ENCODE measurements at regions not wholly inside any gene's neighbourhood (a gene's known extent, or its start where the extent isn't known, plus 50 kb on each side); places are given as distances from the start of the nearest gene placed in this dataset.
A peak's percentile ranks its signal among the peaks of the same experiment; 100 is the strongest.

- Histone ChIP-seq H3K27me3 (ENCODE audit: control insufficient read depth in 2 of 2, insufficient read depth in 1 of 2, low read length in 1 of 2) (peaks cover 34 to 66% of the 10 kb centered on the region in 2 donors), H3K4me1 (ENCODE audit: control insufficient read depth in 2 of 2, insufficient read depth in 2 of 2, low read length in 2 of 2) (peaks cover 9 to 14% of the 10 kb centered on the region in 2 donors), H3K27ac (ENCODE audit: low read depth in 1 of 2, low read length in 1 of 2) (no peak overlapping the region), H3K9me3 (ENCODE audit: control insufficient read depth in 2 of 2, insufficient read depth in 1 of 2, low read length in 1 of 2) (no peaks in the 10 kb centered on the region), H3K36me3 (ENCODE audit: control insufficient read depth in 2 of 2, insufficient read depth in 2 of 2, low read length in 1 of 2) (no peaks in the 10 kb centered on the region), H3K4me3 (ENCODE audit: low read length in 2 of 2) (no peak overlapping the region)
- DNase-seq (ENCODE audit: low read depth in 6 of 9, low spot score in 9 of 9) = no peak
- 94% methylated on average over 5 of the region's 5 CpGs for WGBS
Observed at GRCh38 chr11:10932976-10933375, 75.1 kb upstream of the ZBED5 start.

GRCh38 chr11:10931761-10932670 lies 74.2 kb upstream of the ZBED5 start:
- Histone ChIP-seq H3K27me3 (ENCODE audit: control insufficient read depth in 2 of 2, insufficient read depth in 1 of 2, low read length in 1 of 2) (peaks cover 34 to 66% of the 10 kb centered on the region in 2 donors), H3K9me3 (ENCODE audit: control insufficient read depth in 2 of 2, insufficient read depth in 1 of 2, low read length in 1 of 2) (no peaks in the 10 kb centered on the region), H3K36me3 (ENCODE audit: control insufficient read depth in 2 of 2, insufficient read depth in 2 of 2, low read length in 1 of 2) (no peaks in the 10 kb centered on the region), H3K27ac (ENCODE audit: low read depth in 1 of 2, low read length in 1 of 2) (peak overlapping the region in 1 of 2 donors; percentile 83), H3K4me1 (ENCODE audit: control insufficient read depth in 2 of 2, insufficient read depth in 2 of 2, low read length in 2 of 2) (peaks cover 9 to 14% of the 10 kb centered on the region in 2 donors), H3K4me3 (ENCODE audit: low read length in 2 of 2) (peak overlapping the region; percentile 27 to 58)
- DNase-seq (ENCODE audit: low read depth in 6 of 9, low spot score in 9 of 9) = peak in 1 of 9 donors; percentile 24
- WGBS = 36% methylated on average over 14 of the region's 14 CpGs

GRCh38 chr11:10930972-10931760 lies 73.3 kb upstream of the ZBED5 start:
- peak overlapping the region; percentile 27 to 58 for H3K4me3 ChIP-seq (ENCODE audit: low read length in 2 of 2)
- peak in 4 of 9 donors; percentile 12 to 48 (median 20) for DNase-seq (ENCODE audit: low read depth in 6 of 9, low spot score in 9 of 9)
- no peaks in the 10 kb centered on the region for H3K9me3 ChIP-seq (ENCODE audit: control insufficient read depth in 2 of 2, insufficient read depth in 1 of 2, low read length in 1 of 2)
- H3K4me1 ChIP-seq (ENCODE audit: control insufficient read depth in 2 of 2, insufficient read depth in 2 of 2, low read length in 2 of 2) = peaks cover 9 to 14% of the 10 kb centered on the region in 2 donors
- H3K27ac ChIP-seq (ENCODE audit: low read depth in 1 of 2, low read length in 1 of 2) = peak overlapping the region in 1 of 2 donors; percentile 83
- no peaks in the 10 kb centered on the region for H3K36me3 ChIP-seq (ENCODE audit: control insufficient read depth in 2 of 2, insufficient read depth in 2 of 2, low read length in 1 of 2)
- WGBS = under 1% methylated on average over 69 of the region's 69 CpGs
- H3K27me3 ChIP-seq (ENCODE audit: control insufficient read depth in 2 of 2, insufficient read depth in 1 of 2, low read length in 1 of 2) = peaks cover 34 to 69% of the 10 kb centered on the region in 2 donors

GRCh38 chr11:10930224-10930971 lies 72.5 kb upstream of the ZBED5 start:
- Histone ChIP-seq H3K9me3 (ENCODE audit: control insufficient read depth in 2 of 2, insufficient read depth in 1 of 2, low read length in 1 of 2) (no peaks in the 10 kb centered on the region), H3K27ac (ENCODE audit: low read depth in 1 of 2, low read length in 1 of 2) (peak overlapping the region in 1 of 2 donors; percentile 83), H3K4me3 (ENCODE audit: low read length in 2 of 2) (peak overlapping the region; percentile 27 to 58), H3K4me1 (ENCODE audit: control insufficient read depth in 2 of 2, insufficient read depth in 2 of 2, low read length in 2 of 2) (peaks cover 9 to 14% of the 10 kb centered on the region in 2 donors), H3K27me3 (ENCODE audit: control insufficient read depth in 2 of 2, insufficient read depth in 1 of 2, low read length in 1 of 2) (peaks cover 34 to 67% of the 10 kb centered on the region in 2 donors), H3K36me3 (ENCODE audit: control insufficient read depth in 2 of 2, insufficient read depth in 2 of 2, low read length in 1 of 2) (no peaks in the 10 kb centered on the region)
- DNase-seq (ENCODE audit: low read depth in 6 of 9, low spot score in 9 of 9) = peak in 2 of 9 donors; percentile 12 to 16
- 9% methylated on average over 35 of the region's 35 CpGs for WGBS

GRCh38 chr11:10927538-10927937 lies 69.7 kb upstream of the ZBED5 start:
- H3K4me1 ChIP-seq (ENCODE audit: control insufficient read depth in 2 of 2, insufficient read depth in 2 of 2, low read length in 2 of 2) = peaks cover 4 to 6% of the 10 kb centered on the region in 2 donors

GRCh38 chr11:10926801-10927211 lies 69.0 kb upstream of the ZBED5 start:
- Histone ChIP-seq H3K9me3 (ENCODE audit: control insufficient read depth in 2 of 2, insufficient read depth in 1 of 2, low read length in 1 of 2) (no peaks in the 10 kb centered on the region), H3K27ac (ENCODE audit: low read depth in 1 of 2, low read length in 1 of 2) (no peak overlapping the region), H3K4me3 (ENCODE audit: low read length in 2 of 2) (no peak overlapping the region), H3K27me3 (ENCODE audit: control insufficient read depth in 2 of 2, insufficient read depth in 1 of 2, low read length in 1 of 2) (peaks cover 19 to 40% of the 10 kb centered on the region in 2 donors), H3K4me1 (ENCODE audit: control insufficient read depth in 2 of 2, insufficient read depth in 2 of 2, low read length in 2 of 2) (peaks cover 4 to 6% of the 10 kb centered on the region in 2 donors), H3K36me3 (ENCODE audit: control insufficient read depth in 2 of 2, insufficient read depth in 2 of 2, low read length in 1 of 2) (no peaks in the 10 kb centered on the region)
- DNase-seq (ENCODE audit: low read depth in 6 of 9, low spot score in 9 of 9) = no peak

More at GRCh38 chr11:10927538-10927937, 69.7 kb upstream of the ZBED5 start:
- Histone ChIP-seq H3K9me3 (ENCODE audit: control insufficient read depth in 2 of 2, insufficient read depth in 1 of 2, low read length in 1 of 2) (no peaks in the 10 kb centered on the region), H3K27ac (ENCODE audit: low read depth in 1 of 2, low read length in 1 of 2) (no peak overlapping the region), H3K4me3 (ENCODE audit: low read length in 2 of 2) (no peak overlapping the region), H3K27me3 (ENCODE audit: control insufficient read depth in 2 of 2, insufficient read depth in 1 of 2, low read length in 1 of 2) (peaks cover 24 to 48% of the 10 kb centered on the region in 2 donors), H3K36me3 (ENCODE audit: control insufficient read depth in 2 of 2, insufficient read depth in 2 of 2, low read length in 1 of 2) (no peaks in the 10 kb centered on the region)
- no peak for DNase-seq (ENCODE audit: low read depth in 6 of 9, low spot score in 9 of 9)
- 82% methylated on average over 1 of the region's 1 CpG for WGBS

GRCh38 chr11:10925149-10925926 lies 67.5 kb upstream of the ZBED5 start:
- Histone ChIP-seq H3K9me3 (ENCODE audit: control insufficient read depth in 2 of 2, insufficient read depth in 1 of 2, low read length in 1 of 2) (no peaks in the 10 kb centered on the region), H3K36me3 (ENCODE audit: control insufficient read depth in 2 of 2, insufficient read depth in 2 of 2, low read length in 1 of 2) (no peaks in the 10 kb centered on the region), H3K4me3 (ENCODE audit: low read length in 2 of 2) (no peak overlapping the region), H3K27ac (ENCODE audit: low read depth in 1 of 2, low read length in 1 of 2) (no peak overlapping the region), H3K4me1 (ENCODE audit: control insufficient read depth in 2 of 2, insufficient read depth in 2 of 2, low read length in 2 of 2) (peaks cover 0 to under 1% of the 10 kb centered on the region in 2 donors), H3K27me3 (ENCODE audit: control insufficient read depth in 2 of 2, insufficient read depth in 1 of 2, low read length in 1 of 2) (peaks cover 7 to 26% of the 10 kb centered on the region in 2 donors)
- DNase-seq (ENCODE audit: low read depth in 6 of 9, low spot score in 9 of 9) = no peak
- WGBS = 93% methylated on average over 6 of the region's 6 CpGs

GRCh38 chr11:10923882-10924281 lies 66.0 kb upstream of the ZBED5 start:
- Histone ChIP-seq H3K4me1 (ENCODE audit: control insufficient read depth in 2 of 2, insufficient read depth in 2 of 2, low read length in 2 of 2) (no peaks in the 10 kb centered on the region), H3K36me3 (ENCODE audit: control insufficient read depth in 2 of 2, insufficient read depth in 2 of 2, low read length in 1 of 2) (no peaks in the 10 kb centered on the region), H3K9me3 (ENCODE audit: control insufficient read depth in 2 of 2, insufficient read depth in 1 of 2, low read length in 1 of 2) (no peaks in the 10 kb centered on the region), H3K27ac (ENCODE audit: low read depth in 1 of 2, low read length in 1 of 2) (no peak overlapping the region), H3K27me3 (ENCODE audit: control insufficient read depth in 2 of 2, insufficient read depth in 1 of 2, low read length in 1 of 2) (peaks cover 0 to 11% of the 10 kb centered on the region in 2 donors), H3K4me3 (ENCODE audit: low read length in 2 of 2) (no peak overlapping the region)
- no peak for DNase-seq (ENCODE audit: low read depth in 6 of 9, low spot score in 9 of 9)

All from thymus (tissue), 11 donors.